A549 (cell line): ENCODE measurements at regions not wholly inside any gene's neighbourhood (a gene's known extent, or its start where the extent isn't known, plus 50 kb on each side); places are given as distances from the start of the nearest gene placed in this dataset.

ENCODE experiments used
- ATAC-seq, 2 experiments: fragments of 200-7000 bp in 1 of 2; fragments of >200 bp in 1 of 2; cut with Nextera tagmentation in 1 of 2; cut with Tn5 transposase in 1 of 2; 3 replicates each; pipeline versions ENCODE4 v1.8.0 to v1.9.1; 2018 to 2020; ENCODE audit warnings: mild to moderate bottlenecking in 1 of 2, moderate library complexity in 1 of 2
- CTCF ChIA-PET: fragments of 300-600 bp; sonication (Branson Sonifier 250); formaldehyde crosslinking; extraction: SDS; loops from one replicate; lab custom pipeline; 2021; ENCODE audit warnings: antibody characterized with exemption, inconsistent platforms; lab: Yijun Ruan, JAX
- POLR2A ChIA-PET: fragments of 350-600 bp; formaldehyde crosslinking; extraction: SDS; loops from one replicate; lab custom pipeline; 2021; ENCODE audit warnings: antibody characterized with exemption, inconsistent platforms; lab: Yijun Ruan, JAX
- DNase-seq, 2 experiments: peaks; one replicate each; pipeline versions ENCODE4 v3.0.0 to v3.0.0-alpha.2; 2011 to 2016; ENCODE audit warnings: low read depth in 1 of 2, low spot score in 1 of 2
- FAIRE-seq: peaks from 2 replicates; lab custom pipeline; 2011; peaks lifted over from hg19 to GRCh38; lab: Jason Lieb, UNC
- H3K27ac ChIP-seq, 2 experiments: fragments of >200 bp; sonication (Bioruptor Twin); formaldehyde crosslinking; 3 replicates each; pipeline ENCODE4 v1.5.1; 2016 to 2017
- H3K4me1 ChIP-seq: fragments of >200 bp; sonication (Bioruptor Twin); formaldehyde crosslinking; 3 replicates; pipeline ENCODE4 v1.6.1; 2016
- H3K4me2 ChIP-seq: fragments of >200 bp; sonication (Bioruptor Twin); formaldehyde crosslinking; 3 replicates; pipeline ENCODE4 v1.6.1; 2016
- H3K4me3 ChIP-seq: fragments of >200 bp; sonication (Bioruptor Twin); formaldehyde crosslinking; 3 replicates; pipeline ENCODE4 v1.5.1; 2016
- H3K9me3 ChIP-seq: fragments of >200 bp; sonication (Bioruptor Twin); formaldehyde crosslinking; 3 replicates; pipeline ENCODE4 v1.6.1; 2016
- CBX2 ChIP-seq: fragments of 200-600 bp; sonication (generic); IDR thresholded peaks from 2 replicates; pipeline ENCODE4 v1.6.1; 2016; ENCODE audit warnings: low read depth, mild to moderate bottlenecking, borderline replicate concordance
- CHD2 ChIP-seq: fragments of 150-350 bp; IDR thresholded peaks from 2 replicates; pipeline ENCODE4 v1.6.1; 2014; ENCODE audit warnings: low read length; ENCODE audit not compliant: partially characterized antibody
- EHMT2 ChIP-seq: fragments of 200-600 bp; sonication (generic); IDR thresholded peaks from 2 replicates; pipeline ENCODE4 v1.6.1; 2016; ENCODE audit warnings: antibody characterized with exemption, low read depth, mild to moderate bottlenecking, moderate library complexity
- FOSL2 ChIP-seq, 2 experiments: fragments of 450-650 bp in 1 of 2; fragments of >200 bp in 1 of 2; sonication (Bioruptor Twin) in 1 of 2; formaldehyde crosslinking; IDR thresholded peaks; 2 replicates each; pipeline versions ENCODE4 v1.5.0 to v1.6.1; 2016 to 2020; ENCODE audit warnings: mild to moderate bottlenecking in 1 of 2, moderate library complexity in 1 of 2
- HOXB13 ChIP-seq: fragments of 250-450 bp; sonication (Bioruptor Pico); IDR thresholded peaks from 2 replicates; pipeline ENCODE4 v1.5.0; 2020; ENCODE audit warnings: low read depth, mild to moderate bottlenecking, moderate library complexity
- HOXB5 ChIP-seq: fragments of 250-450 bp; sonication (Bioruptor Pico); IDR thresholded peaks from 2 replicates; pipeline ENCODE4 v1.5.0; 2020; ENCODE audit warnings: mild to moderate bottlenecking, moderate library complexity
- JUN ChIP-seq, 2 experiments: fragments of >200 bp; sonication (Bioruptor Twin); formaldehyde crosslinking; IDR thresholded peaks; 2 replicates in 1 of 2; 3 replicates in 1 of 2; pipeline ENCODE4 v1.6.1; 2016 to 2017
- JUNB ChIP-seq: fragments of >200 bp; sonication (Bioruptor Twin); formaldehyde crosslinking; IDR thresholded peaks from 2 replicates; pipeline ENCODE4 v1.6.1; 2016
- KDM1A ChIP-seq: fragments of 200-600 bp; sonication (generic); IDR thresholded peaks from 2 replicates; pipeline ENCODE4 v1.6.1; 2016; ENCODE audit warnings: low read depth, mild to moderate bottlenecking
- MAFK ChIP-seq: fragments of 450-650 bp; IDR thresholded peaks from 2 replicates; pipeline ENCODE4 v1.6.1; 2014; ENCODE audit not compliant: partially characterized antibody
- MAZ ChIP-seq: fragments of 150-350 bp; IDR thresholded peaks from 2 replicates; pipeline ENCODE4 v1.6.1; 2014; ENCODE audit warnings: antibody characterized with exemption, low read depth, low read length, borderline replicate concordance
- PHF8 ChIP-seq: fragments of 200-600 bp; sonication (generic); IDR thresholded peaks from 2 replicates; pipeline ENCODE4 v1.6.1; 2016; ENCODE audit warnings: low read depth, mild to moderate bottlenecking, antibody characterized with exemption, moderate library complexity, borderline replicate concordance
- POLR2A ChIP-seq: IDR thresholded peaks from 2 replicates; pipeline ENCODE4 v1.6.1; 2012; ENCODE audit warnings: mild to moderate bottlenecking, low read length
- RARB ChIP-seq: fragments of 250-450 bp; sonication (Bioruptor Pico); IDR thresholded peaks from 2 replicates; pipeline ENCODE4 v1.8.0; 2021; ENCODE audit warnings: mild to moderate bottlenecking, moderate library complexity
- SREBF2 ChIP-seq: fragments of 450-650 bp; IDR thresholded peaks from 2 replicates; pipeline ENCODE4 v1.6.1; 2014; ENCODE audit warnings: mild to moderate bottlenecking, moderate library complexity
- TP53 ChIP-seq: fragments of 250-450 bp; sonication (Bioruptor Pico); IDR thresholded peaks from 2 replicates; pipeline ENCODE4 v1.5.0; 2021; ENCODE audit warnings: mild to moderate bottlenecking, moderate library complexity
- ZC3H11A ChIP-seq: fragments of 450-650 bp; IDR thresholded peaks from 2 replicates; pipeline ENCODE4 v1.6.1; 2014; ENCODE audit warnings: antibody characterized with exemption, mild to moderate bottlenecking
- ZFP36 ChIP-seq: fragments of 450-650 bp; IDR thresholded peaks from 2 replicates; pipeline ENCODE4 v1.6.1; 2014; ENCODE audit warnings: borderline replicate concordance; ENCODE audit not compliant: partially characterized antibody
- WGBS: methylation state at CpG from one replicate; pipeline ENCODE4 v1.1.6; 2017; ENCODE audit errors: missing lambda C conversion rate; 5-methylcytosine and 5-hydroxymethylcytosine counted together
- TF ChIP-seq, protein P1 (sequence below): fragments of 450-650 bp; IDR thresholded peaks from 2 replicates; pipeline ENCODE4 v1.6.1; 2014; ENCODE audit warnings: antibody characterized with exemption
- TF ChIP-seq, protein P2 (sequence below): IDR thresholded peaks from 2 replicates; pipeline ENCODE4 v1.6.1; 2012
- TF ChIP-seq, protein P3 (sequence below): fragments of >200 bp; sonication (Bioruptor Twin); formaldehyde crosslinking; IDR thresholded peaks from 3 replicates; pipeline ENCODE4 v1.5.1; 2016
- TF ChIP-seq, protein P4 (sequence below): fragments of >200 bp; sonication (Bioruptor Twin); formaldehyde crosslinking; IDR thresholded peaks from 3 replicates; pipeline ENCODE4 v1.6.1; 2016
- TF ChIP-seq, protein P5 (sequence below): fragments of 150-350 bp; IDR thresholded peaks from 2 replicates; pipeline ENCODE4 v1.6.1; 2014; ENCODE audit warnings: low read depth, mild to moderate bottlenecking, low read length
- TF ChIP-seq, protein P6 (sequence below): fragments of >200 bp; sonication (Bioruptor Twin); formaldehyde crosslinking; IDR thresholded peaks from 2 replicates; pipeline ENCODE4 v1.6.1; 2016

DNA sequence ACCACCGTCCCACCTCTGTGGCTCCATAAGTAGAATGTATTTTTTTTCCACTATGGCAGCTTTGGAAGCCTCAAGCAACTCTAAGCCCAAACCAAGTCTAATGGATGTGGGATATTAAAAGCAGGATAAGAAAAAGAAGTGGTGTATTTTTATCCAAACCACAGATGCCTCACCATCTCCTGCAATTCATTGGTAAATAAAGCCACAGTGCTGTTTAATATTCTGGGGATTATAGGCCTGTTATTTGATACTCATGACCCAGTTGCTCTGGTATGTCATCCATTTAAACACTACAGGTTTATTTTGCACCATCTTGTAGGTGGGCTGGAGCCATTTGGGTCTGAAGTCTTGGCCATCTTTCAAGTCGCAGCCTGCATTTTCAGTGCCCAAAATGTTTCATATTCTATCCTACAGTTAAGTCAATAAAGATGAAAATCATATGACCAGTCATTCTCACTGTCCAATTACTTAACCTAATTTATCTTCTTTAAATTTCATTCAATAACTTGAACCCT lies 279.5 kb upstream of the EPHA4 start:
- no peak for DNase-seq
- Histone ChIP-seq H3K4me1 (no peaks in the 10 kb centered on the region), H3K4me3 (no peak overlapping the region), H3K9me3 (no peaks in the 10 kb centered on the region), H3K27ac (no peak overlapping the region), H3K4me2 (no peak overlapping the region)
- 26% methylated on average over 2 of the region's 2 CpGs for WGBS
- FAIRE-seq, result no peak
- ChIA-PET POLR2A (no interaction called here), CTCF (no interaction called here)
- TF ChIP-seq CHD2, result no peak
- TF ChIP-seq CBX2, result no peak
- no peak for TF ChIP-seq EHMT2
- no peak for TF ChIP-seq ZC3H11A
- TF ChIP-seq, protein P1, sequence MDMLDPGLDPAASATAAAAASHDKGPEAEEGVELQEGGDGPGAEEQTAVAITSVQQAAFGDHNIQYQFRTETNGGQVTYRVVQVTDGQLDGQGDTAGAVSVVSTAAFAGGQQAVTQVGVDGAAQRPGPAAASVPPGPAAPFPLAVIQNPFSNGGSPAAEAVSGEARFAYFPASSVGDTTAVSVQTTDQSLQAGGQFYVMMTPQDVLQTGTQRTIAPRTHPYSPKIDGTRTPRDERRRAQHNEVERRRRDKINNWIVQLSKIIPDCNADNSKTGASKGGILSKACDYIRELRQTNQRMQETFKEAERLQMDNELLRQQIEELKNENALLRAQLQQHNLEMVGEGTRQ, result no peak
- no peak for TF ChIP-seq PHF8
- TF ChIP-seq ZFP36, result no peak
- TF ChIP-seq, protein P2, sequence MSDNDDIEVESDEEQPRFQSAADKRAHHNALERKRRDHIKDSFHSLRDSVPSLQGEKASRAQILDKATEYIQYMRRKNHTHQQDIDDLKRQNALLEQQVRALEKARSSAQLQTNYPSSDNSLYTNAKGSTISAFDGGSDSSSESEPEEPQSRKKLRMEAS, result no peak
- no peak for TF ChIP-seq JUN (IDR thresholded peaks at IDR 0.05)
- no peak for TF ChIP-seq FOSL2 (IDR thresholded peaks at IDR 0.05)
- no peak for TF ChIP-seq FOSL2 (CRISPR knock-in tag; IDR thresholded peaks at IDR 0.05)
- no peak for TF ChIP-seq MAFK
- no peak for TF ChIP-seq HOXB5 (CRISPR knock-in tag)
- TF ChIP-seq TP53, result no peak
- TF ChIP-seq, protein P3, sequence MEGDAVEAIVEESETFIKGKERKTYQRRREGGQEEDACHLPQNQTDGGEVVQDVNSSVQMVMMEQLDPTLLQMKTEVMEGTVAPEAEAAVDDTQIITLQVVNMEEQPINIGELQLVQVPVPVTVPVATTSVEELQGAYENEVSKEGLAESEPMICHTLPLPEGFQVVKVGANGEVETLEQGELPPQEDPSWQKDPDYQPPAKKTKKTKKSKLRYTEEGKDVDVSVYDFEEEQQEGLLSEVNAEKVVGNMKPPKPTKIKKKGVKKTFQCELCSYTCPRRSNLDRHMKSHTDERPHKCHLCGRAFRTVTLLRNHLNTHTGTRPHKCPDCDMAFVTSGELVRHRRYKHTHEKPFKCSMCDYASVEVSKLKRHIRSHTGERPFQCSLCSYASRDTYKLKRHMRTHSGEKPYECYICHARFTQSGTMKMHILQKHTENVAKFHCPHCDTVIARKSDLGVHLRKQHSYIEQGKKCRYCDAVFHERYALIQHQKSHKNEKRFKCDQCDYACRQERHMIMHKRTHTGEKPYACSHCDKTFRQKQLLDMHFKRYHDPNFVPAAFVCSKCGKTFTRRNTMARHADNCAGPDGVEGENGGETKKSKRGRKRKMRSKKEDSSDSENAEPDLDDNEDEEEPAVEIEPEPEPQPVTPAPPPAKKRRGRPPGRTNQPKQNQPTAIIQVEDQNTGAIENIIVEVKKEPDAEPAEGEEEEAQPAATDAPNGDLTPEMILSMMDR, result no peak
- no peak for TF ChIP-seq POLR2A
- no peak for TF ChIP-seq MAZ
- no peak for ATAC-seq

DNA sequence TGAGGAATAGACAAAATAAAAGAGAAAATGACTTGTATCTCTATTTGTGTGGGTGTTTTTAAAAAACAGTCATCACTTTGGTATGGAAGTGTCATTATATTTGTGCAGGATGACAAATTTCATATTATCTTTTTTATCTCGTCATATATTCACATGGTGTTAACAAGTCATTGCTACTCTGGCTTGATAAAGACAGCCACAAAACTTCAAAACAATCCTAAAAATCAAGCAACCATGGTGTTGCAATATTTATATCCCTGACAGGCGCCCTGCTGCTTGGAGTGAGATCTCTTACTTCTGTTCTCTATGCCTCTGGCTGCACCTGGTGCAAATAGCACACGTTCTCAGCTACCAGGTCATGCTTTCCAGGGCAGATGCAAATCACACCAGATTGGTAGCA lies 278.0 kb upstream of the EPHA4 start:
- no peak overlapping the region for H3K4me3 ChIP-seq
- CTCF ChIA-PET, result no interaction called here
- POLR2A ChIA-PET, result no interaction called here
- ATAC-seq (no peak), DNase-seq (no peak), FAIRE-seq (no peak)
- no peak overlapping the region for H3K4me2 ChIP-seq
- no peaks in the 10 kb centered on the region for H3K9me3 ChIP-seq
- 16% methylated on average over 3 of the region's 3 CpGs for WGBS
- H3K27ac ChIP-seq, result no peak overlapping the region
- TF ChIP-seq MAZ (no peak), HOXB13 (CRISPR knock-in tag) (no peak), SREBF2 (no peak), KDM1A (no peak), PHF8 (no peak), RARB (CRISPR knock-in tag) (no peak), JUNB (no peak)
- TF ChIP-seq, protein P4, sequence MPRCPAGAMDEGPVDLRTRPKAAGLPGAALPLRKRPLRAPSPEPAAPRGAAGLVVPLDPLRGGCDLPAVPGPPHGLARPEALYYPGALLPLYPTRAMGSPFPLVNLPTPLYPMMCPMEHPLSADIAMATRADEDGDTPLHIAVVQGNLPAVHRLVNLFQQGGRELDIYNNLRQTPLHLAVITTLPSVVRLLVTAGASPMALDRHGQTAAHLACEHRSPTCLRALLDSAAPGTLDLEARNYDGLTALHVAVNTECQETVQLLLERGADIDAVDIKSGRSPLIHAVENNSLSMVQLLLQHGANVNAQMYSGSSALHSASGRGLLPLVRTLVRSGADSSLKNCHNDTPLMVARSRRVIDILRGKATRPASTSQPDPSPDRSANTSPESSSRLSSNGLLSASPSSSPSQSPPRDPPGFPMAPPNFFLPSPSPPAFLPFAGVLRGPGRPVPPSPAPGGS, result no peak
- TF ChIP-seq, protein P5, sequence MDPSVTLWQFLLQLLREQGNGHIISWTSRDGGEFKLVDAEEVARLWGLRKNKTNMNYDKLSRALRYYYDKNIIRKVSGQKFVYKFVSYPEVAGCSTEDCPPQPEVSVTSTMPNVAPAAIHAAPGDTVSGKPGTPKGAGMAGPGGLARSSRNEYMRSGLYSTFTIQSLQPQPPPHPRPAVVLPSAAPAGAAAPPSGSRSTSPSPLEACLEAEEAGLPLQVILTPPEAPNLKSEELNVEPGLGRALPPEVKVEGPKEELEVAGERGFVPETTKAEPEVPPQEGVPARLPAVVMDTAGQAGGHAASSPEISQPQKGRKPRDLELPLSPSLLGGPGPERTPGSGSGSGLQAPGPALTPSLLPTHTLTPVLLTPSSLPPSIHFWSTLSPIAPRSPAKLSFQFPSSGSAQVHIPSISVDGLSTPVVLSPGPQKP, result no peak
- TF ChIP-seq, protein P6, sequence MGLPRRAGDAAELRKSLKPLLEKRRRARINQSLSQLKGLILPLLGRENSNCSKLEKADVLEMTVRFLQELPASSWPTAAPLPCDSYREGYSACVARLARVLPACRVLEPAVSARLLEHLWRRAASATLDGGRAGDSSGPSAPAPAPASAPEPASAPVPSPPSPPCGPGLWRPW, result no peak
- no peaks in the 10 kb centered on the region for H3K4me1 ChIP-seq
